HepG2 (cell line): ENCODE measurements at regions not wholly inside any gene's neighbourhood (a gene's known extent, or its start where the extent isn't known, plus 50 kb on each side); places are given as distances from the start of the nearest gene placed in this dataset.

ENCODE experiments used
- ARNTL ChIP-seq: sonication (generic); formaldehyde crosslinking; IDR thresholded peaks from 2 replicates; pipeline ENCODE4 v1.4.0; 2020; ENCODE audit warnings: mild to moderate bottlenecking, missing genetic modification reagents
- CSRNP2 ChIP-seq: sonication (generic); formaldehyde crosslinking; conservative IDR thresholded peaks from 2 replicates; pipeline ENCODE4 v1.8.0; 2022; ENCODE audit warnings: low read depth, missing genetic modification reagents
- ELK4 ChIP-seq: sonication (generic); formaldehyde crosslinking; IDR thresholded peaks from 2 replicates; pipeline ENCODE4 v1.9.0; 2021; ENCODE audit warnings: missing genetic modification reagents, borderline replicate concordance
- FOXO4 ChIP-seq: sonication (generic); formaldehyde crosslinking; conservative IDR thresholded peaks from 2 replicates; pipeline ENCODE4 v1.8.1; 2023; ENCODE audit warnings: missing genetic modification reagents
- JUN ChIP-seq: sonication (generic); formaldehyde crosslinking; IDR thresholded peaks from 2 replicates; pipeline ENCODE4 v1.4.0; 2020; ENCODE audit warnings: mild to moderate bottlenecking, missing genetic modification reagents
- PLSCR1 ChIP-seq: sonication (generic); formaldehyde crosslinking; IDR thresholded peaks from 2 replicates; pipeline ENCODE4 v1.5.0; 2020; ENCODE audit warnings: missing genetic modification reagents, mild to moderate bottlenecking, borderline replicate concordance
- SRSF1 ChIP-seq: fragments of 200-400 bp; formaldehyde crosslinking; optimal IDR thresholded peaks from 2 replicates; pipeline ENCODE3; 2017; ENCODE audit warnings: mild to moderate bottlenecking, low read depth, low read length, moderate library complexity
- ZNF569 ChIP-seq: sonication (generic); formaldehyde crosslinking; IDR thresholded peaks from 2 replicates; pipeline ENCODE4 v1.5.0; 2020; ENCODE audit warnings: mild to moderate bottlenecking, missing genetic modification reagents, moderate library complexity, borderline replicate concordance
- ZNF616 ChIP-seq: sonication (generic); formaldehyde crosslinking; IDR thresholded peaks from 2 replicates; pipeline ENCODE4 v1.5.0; 2020; ENCODE audit warnings: low read depth, mild to moderate bottlenecking, missing genetic modification reagents
- ZNF775 ChIP-seq: sonication (generic); formaldehyde crosslinking; IDR thresholded peaks from 2 replicates; pipeline ENCODE4 v1.4.0; 2020; ENCODE audit warnings: missing genetic modification reagents, mild to moderate bottlenecking, moderate library complexity, borderline replicate concordance
- TF ChIP-seq, protein P1 (sequence below): IDR thresholded peaks from 2 replicates; pipeline ENCODE4 v1.6.1; 2012; ENCODE audit warnings: low read length, improper control_type of control experiment
- TF ChIP-seq, protein P2 (sequence below): sonication (generic); formaldehyde crosslinking; IDR thresholded peaks from 2 replicates; pipeline ENCODE4 v1.4.0; 2020; ENCODE audit warnings: low read depth, missing genetic modification reagents
- TF ChIP-seq, protein P3 (sequence below): sonication (generic); formaldehyde crosslinking; IDR thresholded peaks from 2 replicates; pipeline ENCODE4 v1.9.0; 2021; ENCODE audit warnings: missing genetic modification reagents, mild to moderate bottlenecking, borderline replicate concordance

GRCh38 chr1:58898739-58899586, 115.1 kb upstream of the JUN start (continued):
- TF ChIP-seq ZNF569 (CRISPR knock-in tag) (no peak), ELK4 (CRISPR knock-in tag) (no peak), ZNF775 (no peak), PLSCR1 (CRISPR knock-in tag) (no peak), SRSF1 (no peak), ZNF616 (no peak), ARNTL (CRISPR knock-in tag) (peak; percentile 98), JUN (CRISPR knock-in tag) (0 out of 2 replicates have a peak, but pooled peaks have one; percentile 25), CSRNP2 (CRISPR knock-in tag) (no peak), FOXO4 (0 out of 2 replicates have a peak, but pooled peaks have one; percentile 50)
- TF ChIP-seq, protein P1, sequence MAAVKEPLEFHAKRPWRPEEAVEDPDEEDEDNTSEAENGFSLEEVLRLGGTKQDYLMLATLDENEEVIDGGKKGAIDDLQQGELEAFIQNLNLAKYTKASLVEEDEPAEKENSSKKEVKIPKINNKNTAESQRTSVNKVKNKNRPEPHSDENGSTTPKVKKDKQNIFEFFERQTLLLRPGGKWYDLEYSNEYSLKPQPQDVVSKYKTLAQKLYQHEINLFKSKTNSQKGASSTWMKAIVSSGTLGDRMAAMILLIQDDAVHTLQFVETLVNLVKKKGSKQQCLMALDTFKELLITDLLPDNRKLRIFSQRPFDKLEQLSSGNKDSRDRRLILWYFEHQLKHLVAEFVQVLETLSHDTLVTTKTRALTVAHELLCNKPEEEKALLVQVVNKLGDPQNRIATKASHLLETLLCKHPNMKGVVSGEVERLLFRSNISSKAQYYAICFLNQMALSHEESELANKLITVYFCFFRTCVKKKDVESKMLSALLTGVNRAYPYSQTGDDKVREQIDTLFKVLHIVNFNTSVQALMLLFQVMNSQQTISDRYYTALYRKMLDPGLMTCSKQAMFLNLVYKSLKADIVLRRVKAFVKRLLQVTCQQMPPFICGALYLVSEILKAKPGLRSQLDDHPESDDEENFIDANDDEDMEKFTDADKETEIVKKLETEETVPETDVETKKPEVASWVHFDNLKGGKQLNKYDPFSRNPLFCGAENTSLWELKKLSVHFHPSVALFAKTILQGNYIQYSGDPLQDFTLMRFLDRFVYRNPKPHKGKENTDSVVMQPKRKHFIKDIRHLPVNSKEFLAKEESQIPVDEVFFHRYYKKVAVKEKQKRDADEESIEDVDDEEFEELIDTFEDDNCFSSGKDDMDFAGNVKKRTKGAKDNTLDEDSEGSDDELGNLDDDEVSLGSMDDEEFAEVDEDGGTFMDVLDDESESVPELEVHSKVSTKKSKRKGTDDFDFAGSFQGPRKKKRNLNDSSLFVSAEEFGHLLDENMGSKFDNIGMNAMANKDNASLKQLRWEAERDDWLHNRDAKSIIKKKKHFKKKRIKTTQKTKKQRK = no peak
- TF ChIP-seq, protein P2, sequence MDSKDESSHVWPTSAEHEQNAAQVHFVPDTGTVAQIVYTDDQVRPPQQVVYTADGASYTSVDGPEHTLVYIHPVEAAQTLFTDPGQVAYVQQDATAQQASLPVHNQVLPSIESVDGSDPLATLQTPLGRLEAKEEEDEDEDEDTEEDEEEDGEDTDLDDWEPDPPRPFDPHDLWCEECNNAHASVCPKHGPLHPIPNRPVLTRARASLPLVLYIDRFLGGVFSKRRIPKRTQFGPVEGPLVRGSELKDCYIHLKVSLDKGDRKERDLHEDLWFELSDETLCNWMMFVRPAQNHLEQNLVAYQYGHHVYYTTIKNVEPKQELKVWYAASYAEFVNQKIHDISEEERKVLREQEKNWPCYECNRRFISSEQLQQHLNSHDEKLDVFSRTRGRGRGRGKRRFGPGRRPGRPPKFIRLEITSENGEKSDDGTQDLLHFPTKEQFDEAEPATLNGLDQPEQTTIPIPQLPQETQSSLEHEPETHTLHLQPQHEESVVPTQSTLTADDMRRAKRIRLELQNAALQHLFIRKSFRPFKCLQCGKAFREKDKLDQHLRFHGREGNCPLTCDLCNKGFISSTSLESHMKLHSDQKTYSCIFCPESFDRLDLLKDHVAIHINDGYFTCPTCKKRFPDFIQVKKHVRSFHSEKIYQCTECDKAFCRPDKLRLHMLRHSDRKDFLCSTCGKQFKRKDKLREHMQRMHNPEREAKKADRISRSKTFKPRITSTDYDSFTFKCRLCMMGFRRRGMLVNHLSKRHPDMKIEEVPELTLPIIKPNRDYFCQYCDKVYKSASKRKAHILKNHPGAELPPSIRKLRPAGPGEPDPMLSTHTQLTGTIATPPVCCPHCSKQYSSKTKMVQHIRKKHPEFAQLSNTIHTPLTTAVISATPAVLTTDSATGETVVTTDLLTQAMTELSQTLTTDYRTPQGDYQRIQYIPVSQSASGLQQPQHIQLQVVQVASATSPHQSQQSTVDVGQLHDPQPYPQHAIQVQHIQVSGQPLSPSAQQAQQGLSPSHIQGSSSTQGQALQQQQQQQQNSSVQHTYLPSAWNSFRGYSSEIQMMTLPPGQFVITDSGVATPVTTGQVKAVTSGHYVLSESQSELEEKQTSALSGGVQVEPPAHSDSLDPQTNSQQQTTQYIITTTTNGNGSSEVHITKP (CRISPR knock-in tag) = peak; percentile 81; the same call in 1 of the 2 replicates
- TF ChIP-seq, protein P3, sequence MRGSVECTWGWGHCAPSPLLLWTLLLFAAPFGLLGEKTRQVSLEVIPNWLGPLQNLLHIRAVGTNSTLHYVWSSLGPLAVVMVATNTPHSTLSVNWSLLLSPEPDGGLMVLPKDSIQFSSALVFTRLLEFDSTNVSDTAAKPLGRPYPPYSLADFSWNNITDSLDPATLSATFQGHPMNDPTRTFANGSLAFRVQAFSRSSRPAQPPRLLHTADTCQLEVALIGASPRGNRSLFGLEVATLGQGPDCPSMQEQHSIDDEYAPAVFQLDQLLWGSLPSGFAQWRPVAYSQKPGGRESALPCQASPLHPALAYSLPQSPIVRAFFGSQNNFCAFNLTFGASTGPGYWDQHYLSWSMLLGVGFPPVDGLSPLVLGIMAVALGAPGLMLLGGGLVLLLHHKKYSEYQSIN (CRISPR knock-in tag) = no peak
